SIG-M5 treated with dmso at 0.1 percent for 504 hours (cell line): ENCODE measurements at regions not wholly inside any gene's neighbourhood (a gene's known extent, or its start where the extent isn't known, plus 50 kb on each side); places are given as distances from the start of the nearest gene placed in this dataset.
"Not testable (repeated sequence)": the region's sequence is repeated elsewhere in the genome, so short reads cannot be mapped to it uniquely, and the experiment has no call there.

ENCODE experiments used
- DNase-seq: peaks from one replicate; lab custom pipeline; 2025; ENCODE audit not compliant: unreplicated experiment; lab: John Stamatoyannopoulos, UW

- DNase-seq: no peak
These were observed 53.1 kb upstream of the STK39 start for GRCh38 chr2:168300460-168300859.

GRCh38 chr2:168304024-168304681 is 56.8 kb upstream of the STK39 start:
- no peak for DNase-seq

- no peak for DNase-seq
These were observed 60.0 kb upstream of the STK39 start for GRCh38 chr2:168307379-168307778.

- DNase-seq: no peak
These were observed 63.2 kb upstream of the STK39 start for GRCh38 chr2:168310580-168310979.

GRCh38 chr2:168311261-168311910 is 64.0 kb upstream of the STK39 start:
- no peak for DNase-seq

- no peak for DNase-seq
These were observed 64.8 kb upstream of the STK39 start for GRCh38 chr2:168312036-168312822.

- DNase-seq: peak; percentile 10
These were observed 66.8 kb upstream of the STK39 start for GRCh38 chr2:168314236-168314635.

- DNase-seq: no peak
These were observed 68.1 kb upstream of the STK39 start for GRCh38 chr2:168315331-168316072.

GRCh38 chr2:168316073-168316440 is 68.7 kb upstream of the STK39 start:
- DNase-seq: no peak

- no peak for DNase-seq
These were observed 69.9 kb upstream of the STK39 start for GRCh38 chr2:168317282-168317681.

GRCh38 chr2:168320267-168320666 is 72.9 kb upstream of the STK39 start:
- no peak for DNase-seq

GRCh38 chr2:168322325-168323007 is 75.1 kb upstream of the STK39 start:
- DNase-seq: no peak

- DNase-seq: no peak
These were observed 76.2 kb upstream of the STK39 start for GRCh38 chr2:168323529-168324021.

- no peak for DNase-seq
These were observed 79.2 kb upstream of the STK39 start for GRCh38 chr2:168326572-168326971.

GRCh38 chr2:168327328-168327727 is 79.9 kb upstream of the STK39 start:
- DNase-seq: no peak

- no peak for DNase-seq
These were observed 81.0 kb upstream of the STK39 start for GRCh38 chr2:168328421-168328820.

GRCh38 chr2:168330624-168331423 is 83.4 kb upstream of the STK39 start:
- no peak for DNase-seq

GRCh38 chr2:168335254-168335653 is 87.9 kb upstream of the STK39 start:
- DNase-seq: not testable (repeated sequence)

- DNase-seq: peak; percentile 57
These were observed 89.5 kb upstream of the STK39 start for GRCh38 chr2:168336786-168337388.
